Dedifferentiated amniotic fluid mesenchymal stem cell (primary cell): ENCODE measurements at regions not wholly inside any gene's neighbourhood (a gene's known extent, or its start where the extent isn't known, plus 50 kb on each side); places are given as distances from the start of the nearest gene placed in this dataset.

Experiments used
- DNase-seq: peaks from one replicate; pipeline ENCODE4 v3.0.0-alpha.2; 2016; ENCODE audit errors: extremely low spot score

- DNase-seq = no peak
These were observed 142.2 kb upstream of the MAP3K7 start for GRCh38 chr6:90729057-90729456.

GRCh38 chr6:90722648-90723047 lies 135.8 kb upstream of the MAP3K7 start:
- DNase-seq = no peak

GRCh38 chr6:90720404-90720803 lies 133.5 kb upstream of the MAP3K7 start:
- DNase-seq = no peak

GRCh38 chr6:90719321-90720195 lies 132.7 kb upstream of the MAP3K7 start:
- DNase-seq = no peak

- no peak for DNase-seq
These were observed 129.5 kb upstream of the MAP3K7 start for GRCh38 chr6:90716376-90716775.

GRCh38 chr6:90715093-90715655 lies 128.3 kb upstream of the MAP3K7 start:
- DNase-seq = no peak

GRCh38 chr6:90714319-90714718 lies 127.4 kb upstream of the MAP3K7 start:
- DNase-seq = no peak

GRCh38 chr6:90712114-90712513 lies 125.2 kb upstream of the MAP3K7 start:
- no peak for DNase-seq

- no peak for DNase-seq
These were observed 122.6 kb upstream of the MAP3K7 start for GRCh38 chr6:90709431-90709996.

GRCh38 chr6:90708206-90708737 lies 121.4 kb upstream of the MAP3K7 start:
- DNase-seq = no peak

GRCh38 chr6:90707246-90707645 lies 120.4 kb upstream of the MAP3K7 start:
- no peak for DNase-seq

- no peak for DNase-seq
These were observed 116.5 kb upstream of the MAP3K7 start for GRCh38 chr6:90703336-90703735.

- no peak for DNase-seq
These were observed 115.1 kb upstream of the MAP3K7 start for GRCh38 chr6:90701926-90702325.

GRCh38 chr6:90701146-90701781 lies 114.4 kb upstream of the MAP3K7 start:
- no peak for DNase-seq

- DNase-seq = no peak
These were observed 108.4 kb upstream of the MAP3K7 start for GRCh38 chr6:90695316-90695715.

- no peak for DNase-seq
These were observed 107.9 kb upstream of the MAP3K7 start for GRCh38 chr6:90694802-90695201.

GRCh38 chr6:90691823-90692222 lies 105.0 kb upstream of the MAP3K7 start:
- DNase-seq = no peak

- no peak for DNase-seq
These were observed 102.3 kb upstream of the MAP3K7 start for GRCh38 chr6:90689172-90689571.

- DNase-seq = no peak
These were observed 101.0 kb upstream of the MAP3K7 start for GRCh38 chr6:90687775-90688380.

GRCh38 chr6:90681863-90682262 lies 95.0 kb upstream of the MAP3K7 start:
- DNase-seq = no peak

GRCh38 chr6:90678049-90678779 lies 91.3 kb upstream of the MAP3K7 start:
- no peak for DNase-seq
